Stimulated activated CD8-positive, alpha-beta memory T cell treated with anti-CD3 and anti-CD28 coated beads, Interleukin-7, amount 100 ng/mL, for 24 hours (primary cell): ENCODE measurements at regions not wholly inside any gene's neighbourhood (a gene's known extent, or its start where the extent isn't known, plus 50 kb on each side); places are given as distances from the start of the nearest gene placed in this dataset.

Experiments
- DNase-seq: peaks from one replicate; pipeline ENCODE4 v3.0.0-alpha.2; 2020; ENCODE audit warnings: low read depth

DNA sequence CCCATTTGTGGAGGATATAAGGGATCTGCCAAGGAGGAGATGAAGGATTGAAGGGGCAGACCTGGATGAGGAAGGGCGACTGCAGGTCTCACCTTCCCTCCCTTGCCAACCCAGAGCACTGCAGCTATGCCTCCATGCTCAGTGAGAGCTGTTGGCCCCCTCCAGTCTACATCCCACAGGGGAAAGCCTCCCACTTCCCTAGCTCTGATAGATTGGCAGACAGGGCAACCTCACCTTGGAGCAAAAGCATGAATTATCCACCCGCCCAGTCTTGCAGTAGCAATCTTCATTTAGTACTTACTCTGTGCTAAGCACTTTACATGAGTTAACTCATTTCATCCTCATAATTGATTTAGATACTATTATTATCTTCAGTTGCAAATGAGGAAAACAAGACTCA is 70.4 kb upstream of the SMNDC1 start:
- DNase-seq = no peak

DNA sequence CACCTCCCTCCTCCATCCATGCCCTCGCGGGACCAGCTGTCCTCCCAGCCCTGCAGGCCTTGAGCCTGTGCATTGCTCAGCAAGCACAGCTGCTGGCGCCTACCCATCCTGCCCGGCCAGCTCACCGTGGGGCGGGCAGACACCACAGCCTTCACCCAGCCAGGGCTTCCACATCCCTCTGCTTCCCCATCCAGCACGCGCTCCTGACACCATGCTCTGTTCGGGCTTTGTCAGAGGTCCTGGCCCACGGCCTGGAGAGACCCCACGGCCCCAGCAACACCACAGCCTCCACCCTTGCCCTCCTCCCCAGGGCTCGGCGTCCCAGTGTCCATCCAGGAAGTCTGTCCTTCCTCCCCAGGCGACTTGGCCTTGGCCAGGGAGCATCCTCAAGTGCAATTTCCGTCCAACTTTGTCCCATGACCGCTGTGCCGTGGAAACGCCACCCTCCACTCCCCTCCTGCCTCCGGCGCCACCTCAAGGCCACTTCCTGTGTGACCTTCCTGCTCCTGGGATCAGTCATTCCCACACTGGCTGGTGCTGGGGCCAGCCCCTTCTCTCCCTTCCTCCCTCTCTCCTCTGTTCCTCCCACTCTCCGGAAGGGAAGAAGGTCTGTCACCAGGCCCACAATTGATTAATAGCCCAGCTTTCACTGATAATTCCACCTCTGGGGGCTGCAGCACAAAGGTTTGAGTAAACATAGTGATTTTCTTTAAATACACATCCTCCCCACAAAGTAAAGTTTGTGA is 71.5 kb upstream of the SMNDC1 start:
- no peak for DNase-seq

DNA sequence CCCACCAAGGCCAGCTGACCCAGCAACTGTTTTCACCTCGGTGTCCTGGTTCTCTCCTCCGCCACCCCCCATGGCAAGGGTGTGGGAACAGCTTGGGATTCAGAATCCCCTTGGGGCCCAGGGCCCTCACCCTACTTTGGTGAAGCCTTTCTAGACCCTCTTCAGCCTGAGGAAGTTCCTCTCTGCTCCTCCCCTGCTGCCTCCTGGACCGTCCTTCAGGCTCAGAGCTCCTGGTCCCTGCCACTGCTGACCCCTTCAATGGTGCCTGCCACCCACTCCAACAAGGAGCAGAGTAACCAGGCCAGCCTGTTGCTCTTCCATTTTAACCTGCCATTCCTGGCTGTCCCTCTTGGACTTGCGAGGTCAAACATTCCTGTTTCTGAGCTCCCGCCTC is 72.0 kb upstream of the SMNDC1 start:
- no peak for DNase-seq

DNA sequence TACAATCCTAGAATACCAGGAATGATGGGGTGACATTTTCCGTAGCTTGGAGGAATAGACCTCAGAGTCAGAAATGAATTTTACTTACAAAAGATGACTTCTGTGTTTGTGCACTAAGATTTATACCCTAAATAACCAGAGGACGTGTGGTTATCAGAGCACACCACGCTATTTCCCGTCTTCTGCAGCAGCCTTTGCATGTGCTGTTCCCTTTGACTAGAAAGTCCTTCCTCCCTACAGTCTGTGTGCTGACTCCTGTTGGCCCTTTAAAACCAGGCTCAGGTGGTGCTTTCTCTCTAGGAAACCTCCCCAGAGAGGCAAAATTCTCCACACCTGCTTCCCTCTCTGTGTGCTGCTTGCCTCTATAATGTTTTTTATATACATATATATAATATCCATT is 73.3 kb upstream of the SMNDC1 start:
- DNase-seq = no peak

DNA sequence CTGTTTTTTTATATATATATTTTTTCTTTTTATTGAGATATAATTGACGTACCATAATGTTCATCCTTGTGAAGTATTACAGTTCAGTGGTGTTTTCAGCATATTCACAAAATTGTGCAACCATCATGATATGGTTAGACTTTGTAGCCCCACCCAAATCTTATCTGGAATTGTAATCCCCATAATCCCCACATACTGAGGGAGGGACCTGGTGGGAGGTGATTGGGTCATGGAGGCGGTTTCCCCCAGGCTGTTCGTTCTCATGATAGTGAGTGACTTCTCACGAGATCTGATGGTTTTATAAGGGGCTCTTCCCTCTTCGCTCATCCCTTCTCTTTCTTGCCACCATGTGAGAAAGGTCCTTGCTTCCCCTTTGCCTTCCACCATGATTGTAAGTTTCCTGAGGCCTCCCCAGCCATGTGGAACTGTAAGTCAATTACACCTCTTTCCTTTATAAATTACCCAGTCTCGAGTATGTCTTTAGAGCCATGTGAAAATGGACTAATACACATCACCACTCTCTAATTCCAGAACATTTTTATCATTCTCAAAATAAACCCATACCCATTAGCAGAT is 73.9 kb upstream of the SMNDC1 start:
- no peak for DNase-seq

DNA sequence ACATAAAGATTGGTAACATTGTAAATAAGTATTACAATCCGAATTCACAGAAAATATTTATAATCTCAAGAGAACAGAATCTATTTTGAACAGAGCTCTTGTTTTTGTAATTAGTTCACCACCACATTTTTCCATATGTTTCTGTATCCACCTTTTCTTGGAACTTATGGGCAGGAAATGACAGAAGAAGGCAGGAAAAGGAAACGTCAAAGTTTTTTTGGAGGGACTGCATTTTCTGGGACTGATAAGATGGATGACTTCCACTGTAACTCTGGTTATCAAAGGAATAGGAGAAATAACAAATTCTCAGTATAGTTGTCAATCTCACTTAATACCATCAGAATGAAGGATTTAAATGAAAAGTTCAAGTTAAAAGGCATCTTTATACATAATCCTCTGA is 75.1 kb upstream of the SMNDC1 start:
- DNase-seq = no peak

DNA sequence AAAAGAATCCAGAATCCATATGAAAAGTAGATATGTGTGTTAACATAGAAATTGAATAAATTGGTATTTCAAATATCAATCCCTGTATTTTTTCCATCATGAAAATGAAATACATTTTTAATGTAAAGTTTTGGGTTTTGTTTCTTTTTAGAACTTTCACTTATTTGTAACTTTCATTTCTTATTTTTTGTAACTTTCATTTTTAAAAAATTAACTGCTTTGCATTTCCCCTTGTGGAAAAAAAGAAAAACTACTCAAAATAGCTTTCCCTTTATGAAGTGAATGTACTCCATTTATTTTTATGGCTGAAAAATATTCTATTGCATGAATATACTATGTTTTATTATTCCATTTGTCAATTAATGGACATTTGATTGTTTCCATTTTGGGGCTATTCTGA is 75.6 kb upstream of the SMNDC1 start:
- DNase-seq = no peak

DNA sequence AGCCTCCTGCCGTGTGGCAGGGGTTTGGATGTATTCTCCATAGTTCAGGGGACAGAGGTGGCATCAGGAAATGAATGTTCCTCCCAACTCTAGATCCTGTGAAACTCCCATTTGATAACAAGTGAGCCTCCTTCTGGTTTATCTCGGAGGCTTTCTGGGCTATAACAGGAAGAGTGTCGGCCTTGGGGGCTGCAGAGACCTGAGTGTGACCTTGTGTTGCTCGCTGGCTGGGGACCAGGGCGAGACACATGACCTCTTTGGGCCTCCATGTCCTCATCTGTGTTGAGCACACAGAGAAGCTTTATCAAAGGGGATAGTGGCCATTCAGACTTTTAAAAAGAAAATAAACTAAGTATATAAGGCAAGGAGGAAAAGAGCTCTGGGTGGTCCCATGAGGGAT is 78.0 kb upstream of the SMNDC1 start:
- no peak for DNase-seq

DNA sequence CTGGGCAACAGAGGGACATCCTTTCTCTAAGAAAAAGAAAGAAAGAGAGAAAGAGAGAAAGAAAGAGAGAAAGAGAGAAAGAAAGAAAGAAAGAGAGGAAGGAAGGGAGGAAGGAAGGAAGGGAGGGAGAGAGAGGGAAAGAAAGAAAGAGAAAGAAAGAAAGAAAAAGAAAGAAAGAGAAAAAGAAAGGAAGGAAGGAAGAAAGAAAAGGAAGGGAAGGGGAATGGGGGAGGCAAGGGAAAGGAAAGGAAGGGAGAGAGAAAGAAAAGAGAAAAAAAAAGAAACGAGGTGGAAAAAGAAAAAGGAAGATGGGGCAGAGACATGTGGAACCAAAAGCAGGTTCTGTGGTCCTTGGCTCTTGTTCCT is 82.9 kb upstream of the SMNDC1 start:
- no peak for DNase-seq

DNA sequence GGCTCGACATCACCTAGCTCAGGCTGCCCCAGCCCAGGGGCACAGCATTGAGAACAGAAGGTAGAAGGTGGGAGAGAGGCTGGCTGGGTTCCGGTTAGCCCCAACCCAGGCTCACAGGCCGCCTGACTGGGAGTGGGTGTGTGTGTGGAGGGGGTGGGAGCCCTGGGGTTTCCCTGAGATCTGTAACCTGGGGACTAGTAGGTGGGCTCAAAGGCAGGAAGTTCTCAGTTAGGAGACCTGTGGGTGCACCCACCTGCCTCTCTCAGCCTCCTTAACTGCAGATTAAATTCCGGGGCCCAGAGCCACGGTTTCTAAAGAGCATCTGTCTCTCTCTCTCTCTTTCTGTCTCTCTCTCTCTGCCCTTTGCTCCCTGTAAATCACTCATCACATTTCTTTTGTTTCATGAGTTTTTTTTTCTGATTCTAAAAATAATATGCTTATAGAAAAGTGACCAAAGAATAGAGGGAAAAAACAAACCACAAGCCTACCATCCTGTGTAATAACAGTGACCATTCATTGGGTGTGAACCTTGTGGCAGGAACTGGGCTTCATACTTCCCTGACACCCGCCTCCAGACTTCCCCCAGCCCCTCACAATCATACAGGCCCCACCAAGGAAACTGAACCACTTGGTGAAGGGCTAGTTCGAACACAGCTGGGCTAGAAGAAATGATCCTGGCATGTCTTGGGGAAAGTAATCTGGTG is 83.4 kb upstream of the SMNDC1 start:
- DNase-seq = no peak

DNA sequence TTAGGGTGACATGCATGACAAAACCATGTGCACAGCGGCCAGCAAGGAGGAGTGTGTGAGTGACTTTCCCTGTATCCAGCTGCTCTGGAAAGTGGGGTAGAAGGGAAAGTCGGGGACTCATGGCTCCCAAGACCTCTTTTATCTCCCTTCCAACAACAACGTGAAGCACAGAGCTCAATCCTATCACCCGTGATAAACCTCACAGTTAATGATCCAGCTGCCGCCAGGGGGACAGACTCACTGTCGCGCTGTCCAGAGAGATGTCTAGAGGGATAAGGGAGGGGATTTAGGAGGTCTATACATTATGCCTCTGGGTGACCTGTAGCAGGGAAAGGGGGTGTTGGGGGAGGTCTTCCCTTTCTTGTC is 84.0 kb upstream of the SMNDC1 start:
- no peak for DNase-seq

DNA sequence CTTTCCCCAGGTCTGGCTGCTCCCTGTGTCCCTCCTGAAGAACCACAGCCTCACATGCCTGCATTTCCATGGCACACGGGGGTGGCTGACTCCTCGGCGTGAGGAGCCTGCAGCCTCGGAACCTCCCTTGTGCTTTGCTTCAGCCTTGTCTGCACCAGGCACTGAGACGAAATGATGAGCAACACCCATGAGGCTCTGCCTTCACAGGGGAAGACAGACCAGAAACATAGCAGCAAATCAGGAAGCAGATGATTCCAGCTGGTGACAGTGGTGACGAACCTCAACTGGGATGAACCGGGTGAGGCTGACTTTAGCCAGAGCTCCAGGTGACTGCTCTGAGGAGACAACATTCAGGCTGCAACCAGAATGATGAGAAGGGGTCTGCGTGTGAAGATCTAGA is 84.5 kb upstream of the SMNDC1 start:
- DNase-seq = no peak

DNA sequence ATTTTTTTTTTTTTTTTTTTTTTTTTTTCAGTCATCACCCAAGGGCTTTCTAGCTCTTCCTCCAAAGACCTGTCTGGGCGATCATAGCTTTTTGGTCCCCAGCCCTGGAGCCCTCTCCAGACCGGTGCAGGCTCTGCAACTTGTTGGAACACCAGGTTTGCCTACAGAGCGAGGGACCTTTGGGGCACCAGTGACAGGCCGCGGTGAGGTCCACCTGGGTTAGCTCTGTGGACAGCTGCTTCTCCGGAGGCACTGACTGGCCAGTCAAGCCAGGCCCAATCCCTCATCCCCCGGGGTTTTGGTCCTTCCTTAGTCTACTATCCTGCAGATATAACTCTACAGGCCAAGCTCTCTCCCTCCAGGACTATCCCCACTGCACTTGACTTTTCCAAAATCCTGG is 86.8 kb upstream of the SMNDC1 start:
- no peak for DNase-seq

DNA sequence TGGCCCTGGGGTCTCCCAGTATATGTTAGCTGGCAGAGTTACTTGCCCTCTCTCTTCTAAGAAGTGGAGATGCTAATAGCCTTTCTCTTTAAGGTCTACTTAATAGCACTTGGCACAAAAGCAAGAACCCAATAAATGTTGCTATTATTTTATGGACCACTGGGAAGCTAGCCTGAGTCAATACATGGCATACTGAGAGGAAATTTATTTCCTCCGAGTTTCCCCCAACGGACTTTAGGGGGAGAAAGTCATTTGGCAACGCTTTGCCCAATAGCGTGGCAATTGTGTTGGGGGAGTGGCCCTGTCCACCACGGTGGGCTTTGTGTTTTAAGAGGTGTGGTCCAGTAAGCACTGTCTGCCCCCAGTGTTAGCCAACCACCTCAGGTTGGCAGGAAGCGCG is 87.4 kb upstream of the SMNDC1 start:
- DNase-seq = no peak

DNA sequence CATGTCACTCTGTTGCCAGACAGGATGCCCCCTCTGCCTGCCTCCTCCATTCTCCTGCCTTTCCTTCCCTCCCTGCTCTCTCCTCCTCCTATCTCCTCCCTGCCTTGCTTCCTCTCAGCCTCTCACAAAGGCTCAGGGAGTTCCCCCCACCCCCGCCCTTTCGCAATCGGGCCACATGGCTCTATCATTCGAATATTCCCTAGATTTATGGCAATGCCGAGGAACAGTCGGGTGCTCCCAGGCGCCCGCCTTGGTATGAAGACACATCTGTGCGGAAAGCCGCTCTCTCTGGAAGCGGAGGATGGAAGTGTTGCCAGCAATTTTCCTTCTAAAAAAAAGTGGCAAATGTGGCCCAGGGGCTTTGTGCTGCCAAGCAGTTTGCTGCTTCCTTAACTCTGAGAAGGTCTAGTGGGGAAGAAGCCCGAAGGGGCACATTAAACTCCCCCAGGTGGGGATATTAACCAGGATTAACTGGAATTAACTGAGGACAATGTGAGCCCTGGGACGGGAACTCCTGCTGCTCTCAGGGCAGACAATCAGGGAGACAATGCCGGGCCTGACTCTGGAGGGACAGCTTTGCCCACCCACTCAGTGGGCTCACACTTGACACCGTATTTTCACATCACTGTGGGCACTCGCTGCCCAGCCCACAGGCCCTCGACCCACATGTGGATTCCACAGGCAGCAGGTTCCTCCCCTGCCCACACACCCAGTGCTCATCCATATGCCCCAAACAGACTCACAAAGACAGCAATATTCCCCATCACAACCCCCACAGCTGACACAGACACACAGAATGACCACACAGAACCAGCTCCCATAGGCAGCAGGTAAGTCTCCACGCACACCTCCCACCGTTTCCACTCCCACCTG is 88.4 kb upstream of the SMNDC1 start:
- DNase-seq = no peak

DNA sequence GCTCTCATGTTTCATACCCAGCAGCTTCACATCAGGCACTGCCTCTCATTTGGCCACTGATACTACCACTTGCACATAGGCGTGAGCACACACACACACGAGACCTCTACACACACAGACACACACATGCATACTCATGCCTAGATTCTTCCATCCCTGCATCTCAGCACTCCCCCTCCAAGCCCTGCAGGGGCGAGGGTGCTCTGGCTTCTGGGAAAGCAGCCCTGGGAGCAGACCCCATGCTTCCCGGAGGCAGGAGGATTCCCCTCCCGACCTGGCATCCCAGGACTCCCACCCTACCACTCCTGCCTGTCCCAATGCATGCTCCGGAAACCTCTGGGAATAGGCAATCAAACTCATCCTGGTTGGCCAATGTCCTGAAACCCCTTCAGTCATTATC is 89.1 kb upstream of the SMNDC1 start:
- no peak for DNase-seq

DNA sequence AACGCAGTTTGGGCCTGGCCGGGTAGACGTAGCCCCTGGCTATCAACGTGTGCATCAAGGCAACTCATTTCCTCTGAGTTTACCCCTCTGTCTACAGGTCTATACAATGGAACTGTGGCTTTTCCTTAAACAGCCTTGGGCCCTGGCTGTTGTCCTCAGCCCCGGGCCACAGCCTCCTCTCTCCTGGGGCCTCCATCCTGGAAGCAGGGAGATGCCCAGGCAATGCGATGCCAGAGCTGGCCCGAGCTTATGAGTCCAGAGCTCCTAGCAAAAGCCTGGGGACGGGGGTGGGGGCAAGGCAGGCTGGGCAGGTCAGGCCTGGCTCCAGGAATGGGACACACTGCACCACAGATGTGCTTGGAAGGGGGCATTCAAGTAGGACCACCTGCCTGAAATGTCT is 89.6 kb upstream of the SMNDC1 start:
- no peak for DNase-seq

DNA sequence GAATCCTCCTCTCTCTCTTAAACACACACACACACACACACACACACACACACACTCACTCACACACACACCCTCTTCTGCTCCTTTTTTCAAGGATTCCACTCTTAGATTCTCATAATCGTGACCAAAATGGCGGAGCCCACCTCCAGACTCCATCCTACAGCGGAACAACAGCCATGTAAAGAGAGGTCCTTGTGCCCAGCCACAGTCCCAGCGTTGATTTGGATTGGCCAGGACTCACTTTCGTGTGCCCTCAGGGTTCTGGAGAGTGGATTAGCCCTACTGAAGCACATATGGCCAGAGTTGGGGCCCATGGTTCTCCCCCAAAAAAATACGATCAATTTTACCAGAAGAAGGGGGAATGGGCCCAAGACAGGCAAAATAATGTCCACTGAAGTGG is 90.2 kb upstream of the SMNDC1 start:
- DNase-seq = no peak

DNA sequence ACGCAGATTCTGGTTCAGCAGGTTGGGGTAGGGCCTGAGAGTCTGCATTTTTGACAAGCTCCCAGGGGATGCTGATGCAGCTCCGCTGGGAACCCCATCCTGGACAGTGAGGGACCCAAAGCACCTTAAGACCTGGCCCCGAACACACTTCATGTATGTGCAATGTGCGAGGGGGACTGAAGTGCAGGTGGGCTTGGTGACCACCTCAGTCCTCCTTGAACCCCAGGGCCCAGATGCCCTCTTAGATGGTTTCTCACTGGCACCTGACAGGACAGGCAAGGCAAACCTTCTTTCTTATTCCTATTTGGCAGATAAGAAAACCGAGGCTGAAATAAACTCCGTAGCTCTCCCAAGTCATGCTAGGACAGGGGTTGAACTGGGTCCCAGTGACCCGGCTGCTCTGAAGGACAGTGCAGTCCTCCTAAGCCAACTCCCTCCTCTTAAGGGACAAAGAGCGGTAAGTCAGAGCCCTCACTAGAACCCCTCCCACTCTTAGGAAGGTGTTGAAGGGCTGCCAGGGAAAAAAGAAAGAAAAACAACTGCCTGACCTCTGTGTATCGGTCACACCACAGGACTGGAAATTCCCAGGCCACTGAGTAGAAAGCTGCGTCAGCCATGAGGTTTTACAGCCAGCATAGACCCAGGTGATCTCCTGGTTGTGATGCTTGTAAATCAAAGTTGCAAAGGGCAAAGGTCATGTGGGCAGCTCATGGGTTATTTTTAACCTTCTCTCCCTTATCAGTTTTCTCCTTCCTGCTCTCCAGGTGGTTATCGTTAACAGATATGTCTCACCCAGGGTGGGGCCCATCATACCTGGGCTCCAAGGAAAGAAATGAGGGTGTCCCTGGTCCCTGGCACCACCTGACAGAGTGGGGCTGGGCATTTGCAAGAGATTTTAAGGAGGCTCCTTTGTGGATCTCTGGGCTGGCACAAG is 90.9 kb upstream of the SMNDC1 start:
- no peak for DNase-seq

DNA sequence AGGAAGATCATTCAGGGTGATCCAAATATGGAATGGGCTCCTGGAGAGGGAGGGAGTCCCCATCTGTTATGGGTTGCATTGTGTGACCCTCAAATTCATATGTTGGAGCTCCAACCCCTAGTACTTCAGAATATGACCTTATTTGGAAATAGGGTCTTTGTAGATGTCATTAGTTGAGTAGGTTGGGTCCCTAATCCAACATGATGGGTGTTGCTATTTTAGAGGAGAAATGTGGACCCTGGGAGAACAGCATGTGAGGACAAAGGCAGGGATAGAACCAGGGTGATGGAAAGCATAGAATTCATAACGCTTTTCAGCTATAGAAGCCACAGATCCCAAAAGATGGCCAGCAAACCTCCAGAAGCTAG is 91.5 kb upstream of the SMNDC1 start:
- DNase-seq = no peak

DNA sequence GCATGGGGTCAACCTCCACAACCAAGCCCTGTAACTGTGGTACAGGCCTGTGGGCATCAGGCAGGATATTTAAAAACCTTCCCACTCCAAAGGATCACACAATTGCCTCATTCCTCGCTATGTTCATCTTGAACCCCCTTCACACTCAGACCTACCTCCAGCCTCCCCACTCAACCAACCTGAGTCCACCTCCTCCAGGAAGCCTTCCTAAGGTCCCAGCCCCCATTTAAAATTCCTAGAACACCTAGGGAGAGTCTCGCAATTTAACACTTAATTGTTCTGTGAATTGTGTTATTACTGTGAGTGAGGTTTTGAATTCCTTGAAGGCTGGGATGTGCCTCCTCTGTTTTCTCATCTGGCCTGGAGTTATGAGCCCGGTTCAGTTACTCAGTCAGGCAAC is 93.1 kb upstream of the SMNDC1 start:
- DNase-seq = no peak
